PC-3 (cell line): ENCODE measurements at regions not wholly inside any gene's neighbourhood (a gene's known extent, or its start where the extent isn't known, plus 50 kb on each side); places are given as distances from the start of the nearest gene placed in this dataset.

Experiments
- EZH2 ChIP-seq: fragments of 300-600 bp; sonication (generic); IDR thresholded peaks from one replicate; pipeline ENCODE4 v1.6.1; 2017; ENCODE audit warnings: antibody characterized with exemption, mild to moderate bottlenecking, low read length; ENCODE audit not compliant: unreplicated experiment
- TF ChIP-seq, protein P1 (sequence below): fragments of 300-600 bp; sonication (generic); conservative IDR thresholded peaks from 2 replicates; pipeline ENCODE4 v1.5.1; 2017; ENCODE audit warnings: antibody characterized with exemption, low read depth, mild to moderate bottlenecking, low read length

DNA sequence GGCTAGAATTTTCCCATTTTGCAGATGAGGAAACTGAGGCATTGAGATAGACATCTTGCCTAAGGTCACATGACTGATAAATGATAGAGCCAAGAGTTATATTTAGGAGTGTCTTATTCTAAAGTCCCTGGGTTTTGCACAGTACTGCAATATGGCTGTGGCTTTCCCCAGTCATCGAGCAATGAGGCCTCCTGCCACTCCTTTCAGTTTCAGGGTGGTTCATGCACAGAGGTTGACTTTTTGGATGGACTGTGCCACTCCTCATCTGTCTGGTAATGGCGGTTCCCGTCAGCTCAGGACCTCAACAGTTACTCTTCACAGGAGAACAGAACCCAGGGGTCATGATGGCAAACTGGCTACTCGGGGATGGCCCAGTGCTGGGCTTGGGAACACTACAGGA, 131.1 kb downstream of the ACKR3 start:
- TF ChIP-seq, protein P1, sequence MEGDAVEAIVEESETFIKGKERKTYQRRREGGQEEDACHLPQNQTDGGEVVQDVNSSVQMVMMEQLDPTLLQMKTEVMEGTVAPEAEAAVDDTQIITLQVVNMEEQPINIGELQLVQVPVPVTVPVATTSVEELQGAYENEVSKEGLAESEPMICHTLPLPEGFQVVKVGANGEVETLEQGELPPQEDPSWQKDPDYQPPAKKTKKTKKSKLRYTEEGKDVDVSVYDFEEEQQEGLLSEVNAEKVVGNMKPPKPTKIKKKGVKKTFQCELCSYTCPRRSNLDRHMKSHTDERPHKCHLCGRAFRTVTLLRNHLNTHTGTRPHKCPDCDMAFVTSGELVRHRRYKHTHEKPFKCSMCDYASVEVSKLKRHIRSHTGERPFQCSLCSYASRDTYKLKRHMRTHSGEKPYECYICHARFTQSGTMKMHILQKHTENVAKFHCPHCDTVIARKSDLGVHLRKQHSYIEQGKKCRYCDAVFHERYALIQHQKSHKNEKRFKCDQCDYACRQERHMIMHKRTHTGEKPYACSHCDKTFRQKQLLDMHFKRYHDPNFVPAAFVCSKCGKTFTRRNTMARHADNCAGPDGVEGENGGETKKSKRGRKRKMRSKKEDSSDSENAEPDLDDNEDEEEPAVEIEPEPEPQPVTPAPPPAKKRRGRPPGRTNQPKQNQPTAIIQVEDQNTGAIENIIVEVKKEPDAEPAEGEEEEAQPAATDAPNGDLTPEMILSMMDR: no peak
- no peak for TF ChIP-seq EZH2
